ENCODE measurements at regions not wholly inside any gene's neighbourhood (a gene's known extent, or its start where the extent isn't known, plus 50 kb on each side); places are given as distances from the start of the nearest gene placed in this dataset.

DNA sequence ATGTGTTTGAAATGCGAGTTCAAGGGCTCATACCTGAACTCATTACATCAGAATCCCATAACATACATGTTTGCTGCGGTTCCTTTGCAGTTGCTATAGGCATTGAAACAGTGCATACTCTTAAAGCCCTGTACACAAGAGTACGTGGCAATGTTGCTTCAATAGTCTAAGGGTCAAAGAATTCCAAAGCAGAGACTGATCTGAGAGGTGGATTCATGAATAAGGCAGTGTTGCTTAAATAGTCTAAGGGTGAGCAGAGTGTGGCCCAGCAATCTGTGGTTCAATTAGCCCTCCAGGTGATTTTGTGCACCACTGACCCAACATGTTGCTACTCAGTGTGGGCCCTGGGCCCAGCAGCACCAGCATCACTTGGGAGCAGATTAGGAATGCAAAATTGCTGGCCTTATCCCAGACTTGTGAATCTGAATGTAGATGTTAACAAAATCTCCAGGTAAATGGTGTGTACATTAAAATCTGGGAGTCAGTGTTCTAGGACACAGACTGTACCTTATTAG, 314.7 kb upstream of the UMPS start:
- Histone ChIP-seq H3K4me3 (no peak overlapping the region), H3K27me3 (no peaks in the 10 kb centered on the region), H3K9me3 (no peaks in the 10 kb centered on the region), H3K4me1 (peaks cover 0 to 27% (median 8%) of the 10 kb centered on the region in 4 donors), H3K36me3 (no peaks in the 10 kb centered on the region), H3K27ac (no peak overlapping the region)
- intact Hi-C loops (cut with DNase I): no loop called here
- TF ChIP-seq, protein P1, sequence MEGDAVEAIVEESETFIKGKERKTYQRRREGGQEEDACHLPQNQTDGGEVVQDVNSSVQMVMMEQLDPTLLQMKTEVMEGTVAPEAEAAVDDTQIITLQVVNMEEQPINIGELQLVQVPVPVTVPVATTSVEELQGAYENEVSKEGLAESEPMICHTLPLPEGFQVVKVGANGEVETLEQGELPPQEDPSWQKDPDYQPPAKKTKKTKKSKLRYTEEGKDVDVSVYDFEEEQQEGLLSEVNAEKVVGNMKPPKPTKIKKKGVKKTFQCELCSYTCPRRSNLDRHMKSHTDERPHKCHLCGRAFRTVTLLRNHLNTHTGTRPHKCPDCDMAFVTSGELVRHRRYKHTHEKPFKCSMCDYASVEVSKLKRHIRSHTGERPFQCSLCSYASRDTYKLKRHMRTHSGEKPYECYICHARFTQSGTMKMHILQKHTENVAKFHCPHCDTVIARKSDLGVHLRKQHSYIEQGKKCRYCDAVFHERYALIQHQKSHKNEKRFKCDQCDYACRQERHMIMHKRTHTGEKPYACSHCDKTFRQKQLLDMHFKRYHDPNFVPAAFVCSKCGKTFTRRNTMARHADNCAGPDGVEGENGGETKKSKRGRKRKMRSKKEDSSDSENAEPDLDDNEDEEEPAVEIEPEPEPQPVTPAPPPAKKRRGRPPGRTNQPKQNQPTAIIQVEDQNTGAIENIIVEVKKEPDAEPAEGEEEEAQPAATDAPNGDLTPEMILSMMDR (IDR thresholded peaks at IDR 0.05): no peak
- ATAC-seq: no peak
- 50% methylated on average over 2 of the region's 3 CpGs for WGBS (ENCODE audit: insufficient coverage, low coverage, low lambda C conversion rate, missing lambda C conversion rate)
- no peak for DNase-seq

DNA sequence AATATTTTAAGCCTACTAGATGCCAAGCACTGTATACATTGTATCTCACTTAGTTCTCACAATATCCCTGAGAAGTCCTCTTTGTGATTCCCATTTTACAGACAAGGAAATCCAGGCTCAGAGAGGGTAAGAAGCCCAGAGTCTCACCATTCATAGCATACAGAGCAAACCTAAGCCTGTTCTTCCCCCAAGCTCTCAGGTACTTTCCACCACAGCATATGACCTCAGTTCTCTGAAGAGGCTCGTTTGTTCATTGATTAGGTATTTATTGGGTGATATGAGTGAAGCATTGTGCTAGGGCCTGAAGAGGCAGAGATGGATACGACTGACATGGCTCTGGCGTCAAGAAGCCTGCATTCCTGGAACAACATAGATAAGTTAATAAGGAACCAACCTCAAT, 310.9 kb upstream of the UMPS start:
- H3K27me3 ChIP-seq: no peaks in the 10 kb centered on the region
- no peak for DNase-seq
- no peaks in the 10 kb centered on the region for H3K9me3 ChIP-seq
- no peak overlapping the region for H3K27ac ChIP-seq
- H3K4me3 ChIP-seq: no peak overlapping the region
- no peak for TF ChIP-seq POLR2A (IDR thresholded peaks at IDR 0.05)
- TF ChIP-seq, protein P1 (IDR thresholded peaks at IDR 0.05): no peak
- no peak for ATAC-seq
- H3K4me1 ChIP-seq: peaks cover 0 to 3% (median 0%) of the 10 kb centered on the region in 4 donors
- intact Hi-C loops (cut with DNase I): no loop called here
- H3K36me3 ChIP-seq: peaks cover 0 to 3% (median 0%) of the 10 kb centered on the region in 4 donors
- 51% methylated on average over 3 of the region's 3 CpGs for WGBS (ENCODE audit: insufficient coverage, low coverage, low lambda C conversion rate, missing lambda C conversion rate)

DNA sequence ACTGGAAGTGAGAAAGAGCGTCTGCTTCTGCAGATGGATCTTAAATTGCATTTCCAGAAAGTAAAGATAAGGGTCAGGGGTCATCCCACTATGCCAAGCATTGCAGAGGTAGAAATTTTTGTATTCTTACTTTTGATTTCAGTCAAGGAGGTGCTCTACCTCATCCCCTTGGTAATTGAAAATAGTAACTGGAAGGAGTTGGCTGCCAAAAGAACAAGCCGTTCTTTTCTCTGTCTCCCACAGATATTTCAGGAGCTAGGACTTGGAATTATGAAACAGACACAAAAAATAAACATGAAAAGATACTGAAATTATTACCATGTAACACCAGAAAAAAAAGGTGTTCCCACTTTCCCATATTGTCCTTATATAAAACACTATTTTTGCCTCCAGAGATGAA, 309.9 kb upstream of the UMPS start:
- TF ChIP-seq, protein P1 (IDR thresholded peaks at IDR 0.05): no peak
- no peak for TF ChIP-seq POLR2A (IDR thresholded peaks at IDR 0.05)
- no peak for ATAC-seq
- 69% methylated on average over 2 of the region's 2 CpGs for WGBS (ENCODE audit: insufficient coverage, low coverage, low lambda C conversion rate, missing lambda C conversion rate)
- H3K4me1 ChIP-seq: no peaks in the 10 kb centered on the region
- H3K9me3 ChIP-seq: no peaks in the 10 kb centered on the region
- intact Hi-C loops (cut with DNase I): no loop called here
- no peak overlapping the region for H3K4me3 ChIP-seq
- peaks cover 0 to 3% (median 0%) of the 10 kb centered on the region in 4 donors for H3K36me3 ChIP-seq
- no peaks in the 10 kb centered on the region for H3K27me3 ChIP-seq
- H3K27ac ChIP-seq: no peak overlapping the region
- DNase-seq: no peak

DNA sequence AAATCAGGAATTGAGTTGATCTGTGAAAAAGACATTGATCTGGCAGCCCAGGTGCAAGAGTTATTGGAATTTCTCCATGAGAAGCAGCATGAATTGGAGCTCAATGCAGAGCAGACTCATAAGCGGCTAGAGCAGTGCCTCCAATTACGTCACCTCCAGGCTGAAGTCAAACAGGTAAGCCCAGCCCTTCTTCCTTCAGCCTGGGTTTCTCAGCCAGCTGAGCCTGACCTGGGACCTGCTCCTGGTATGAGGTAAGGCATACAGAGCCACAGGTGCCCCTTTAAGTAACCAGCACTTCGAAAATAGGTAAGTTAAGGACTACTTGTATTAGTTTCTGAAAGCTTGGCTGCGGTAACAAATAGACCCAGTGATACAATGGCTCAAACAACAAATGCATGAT, 307.4 kb upstream of the UMPS start:
- H3K27me3 ChIP-seq: no peaks in the 10 kb centered on the region
- TF ChIP-seq, protein P1 (IDR thresholded peaks at IDR 0.05): no peak
- TF ChIP-seq POLR2A (IDR thresholded peaks at IDR 0.05): no peak
- no peaks in the 10 kb centered on the region for H3K4me1 ChIP-seq
- no peak overlapping the region for H3K4me3 ChIP-seq
- no peaks in the 10 kb centered on the region for H3K9me3 ChIP-seq
- intact Hi-C loops (cut with DNase I): no loop called here
- ATAC-seq (no peak), DNase-seq (no peak)
- H3K36me3 ChIP-seq: peaks cover 0 to 3% (median 0%) of the 10 kb centered on the region in 4 donors
- H3K27ac ChIP-seq: no peak overlapping the region
- 93% methylated on average over 3 of the region's 4 CpGs for WGBS (ENCODE audit: insufficient coverage, low coverage, low lambda C conversion rate, missing lambda C conversion rate)

- no peaks in the 10 kb centered on the region for H3K4me1 ChIP-seq
- peaks cover 0 to 3% (median 0%) of the 10 kb centered on the region in 4 donors for H3K36me3 ChIP-seq
- ATAC-seq (no peak), DNase-seq (no peak)
- no peaks in the 10 kb centered on the region for H3K27me3 ChIP-seq
- H3K27ac ChIP-seq: no peak overlapping the region
- TF ChIP-seq, protein P1 (IDR thresholded peaks at IDR 0.05): no peak
- no peak for TF ChIP-seq POLR2A (IDR thresholded peaks at IDR 0.05)
- H3K9me3 ChIP-seq: no peaks in the 10 kb centered on the region
- no peak overlapping the region for H3K4me3 ChIP-seq
- intact Hi-C loops (cut with DNase I): no loop called here
- 86% methylated on average over 2 of the region's 2 CpGs for WGBS (ENCODE audit: insufficient coverage, low coverage, low lambda C conversion rate, missing lambda C conversion rate)
Observed at GRCh38 chr3:124424396-124424795, 305.9 kb upstream of the UMPS start.

Data from right lobe of liver (tissue), 6 donors.